ENCODE measurements at regions not wholly inside any gene's neighbourhood (a gene's known extent, or its start where the extent isn't known, plus 50 kb on each side); places are given as distances from the start of the nearest gene placed in this dataset.

GRCh38 chr16:58855291-58855863 lies 121.3 kb upstream of the GOT2 start:
- no peaks in the 10 kb centered on the region for H3K9me3 ChIP-seq (ENCODE audit: severe bottlenecking)
- no peak overlapping the region for H3K27ac ChIP-seq
- H3K27me3 ChIP-seq (ENCODE audit: insufficient read depth, low read depth, severe bottlenecking): peaks cover 44% of the 10 kb centered on the region
- no peak for DNase-seq
- no peaks in the 10 kb centered on the region for H3K36me3 ChIP-seq
- H3K4me3 ChIP-seq (ENCODE audit: low read depth, low read length): no peak overlapping the region
- TF ChIP-seq, protein P1, sequence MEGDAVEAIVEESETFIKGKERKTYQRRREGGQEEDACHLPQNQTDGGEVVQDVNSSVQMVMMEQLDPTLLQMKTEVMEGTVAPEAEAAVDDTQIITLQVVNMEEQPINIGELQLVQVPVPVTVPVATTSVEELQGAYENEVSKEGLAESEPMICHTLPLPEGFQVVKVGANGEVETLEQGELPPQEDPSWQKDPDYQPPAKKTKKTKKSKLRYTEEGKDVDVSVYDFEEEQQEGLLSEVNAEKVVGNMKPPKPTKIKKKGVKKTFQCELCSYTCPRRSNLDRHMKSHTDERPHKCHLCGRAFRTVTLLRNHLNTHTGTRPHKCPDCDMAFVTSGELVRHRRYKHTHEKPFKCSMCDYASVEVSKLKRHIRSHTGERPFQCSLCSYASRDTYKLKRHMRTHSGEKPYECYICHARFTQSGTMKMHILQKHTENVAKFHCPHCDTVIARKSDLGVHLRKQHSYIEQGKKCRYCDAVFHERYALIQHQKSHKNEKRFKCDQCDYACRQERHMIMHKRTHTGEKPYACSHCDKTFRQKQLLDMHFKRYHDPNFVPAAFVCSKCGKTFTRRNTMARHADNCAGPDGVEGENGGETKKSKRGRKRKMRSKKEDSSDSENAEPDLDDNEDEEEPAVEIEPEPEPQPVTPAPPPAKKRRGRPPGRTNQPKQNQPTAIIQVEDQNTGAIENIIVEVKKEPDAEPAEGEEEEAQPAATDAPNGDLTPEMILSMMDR (IDR thresholded peaks at IDR 0.05; ENCODE audit: low read depth, low read length): no peak

DNA sequence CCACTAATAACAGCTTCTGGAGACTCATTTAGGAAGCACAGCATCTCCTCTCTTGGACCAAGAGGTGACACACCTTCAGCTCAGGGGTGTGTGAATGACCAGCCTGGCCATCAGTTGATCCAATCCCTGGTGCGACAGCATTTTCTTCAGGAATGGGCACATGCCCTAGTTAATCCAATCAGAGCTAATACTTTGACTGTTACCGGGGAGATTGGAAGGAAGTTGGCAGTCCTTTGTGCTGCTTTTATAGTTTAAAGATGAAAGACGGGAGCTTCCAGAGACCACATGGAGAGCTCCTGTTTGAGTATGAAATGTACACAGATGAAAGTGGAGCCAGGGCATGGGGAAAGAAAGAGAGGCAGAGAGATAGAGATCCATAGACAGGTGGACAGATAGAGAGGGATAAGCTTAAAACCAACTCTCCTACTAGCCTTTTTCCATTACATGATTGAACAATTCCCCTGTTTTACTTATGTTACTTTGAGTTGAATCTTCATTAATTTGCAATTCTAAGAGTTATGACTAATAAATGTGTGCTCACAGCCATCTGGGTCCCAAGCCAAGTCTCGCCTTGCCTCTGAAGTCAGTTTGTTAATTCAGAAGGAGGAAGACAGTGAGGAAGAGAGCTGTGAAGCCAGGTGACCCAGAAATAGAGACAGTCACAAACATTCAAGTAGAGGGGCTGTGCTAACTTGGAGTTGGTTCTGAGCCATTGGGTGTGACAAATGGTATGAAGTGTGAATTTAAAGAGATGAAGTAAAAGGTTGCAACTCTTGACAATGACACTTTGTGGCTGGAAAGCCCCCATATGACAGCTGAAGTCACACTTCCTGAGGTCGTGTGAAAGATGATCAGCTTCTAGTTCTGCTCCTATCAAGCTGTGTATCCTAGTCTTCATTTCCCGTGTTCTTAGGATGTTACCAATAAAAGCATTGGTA lies 120.0 kb upstream of the GOT2 start:
- Histone ChIP-seq H3K27me3 (ENCODE audit: insufficient read depth, low read depth, severe bottlenecking) (peaks cover 41% of the 10 kb centered on the region), H3K4me3 (ENCODE audit: low read depth, low read length) (no peak overlapping the region), H3K27ac (no peak overlapping the region), H3K36me3 (no peaks in the 10 kb centered on the region), H3K9me3 (ENCODE audit: severe bottlenecking) (no peaks in the 10 kb centered on the region)
- DNase-seq: no peak
- TF ChIP-seq, protein P1 (IDR thresholded peaks at IDR 0.05; ENCODE audit: low read depth, low read length): no peak

DNA sequence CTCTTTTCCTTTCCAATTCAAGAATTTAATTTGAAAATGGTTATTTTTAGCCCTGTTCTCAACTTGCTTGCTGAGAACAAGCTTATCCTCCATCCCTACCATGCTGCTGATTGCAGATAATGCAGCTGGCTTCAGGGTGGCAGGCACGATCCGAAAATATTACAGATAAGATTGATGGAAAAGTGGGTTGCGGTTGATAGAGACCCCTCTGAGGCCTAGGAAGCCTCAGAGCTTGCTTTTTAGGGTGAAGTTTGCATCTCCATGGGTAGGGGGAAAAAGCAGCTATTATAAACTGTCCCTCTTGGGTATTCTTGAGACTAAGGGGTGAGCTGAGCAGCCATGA lies 116.5 kb upstream of the GOT2 start:
- no peak for DNase-seq
- H3K4me3 ChIP-seq (ENCODE audit: low read depth, low read length): no peak overlapping the region
- H3K36me3 ChIP-seq: no peaks in the 10 kb centered on the region
- no peak overlapping the region for H3K27ac ChIP-seq
- no peaks in the 10 kb centered on the region for H3K9me3 ChIP-seq (ENCODE audit: severe bottlenecking)
- H3K27me3 ChIP-seq (ENCODE audit: insufficient read depth, low read depth, severe bottlenecking): peaks cover 32% of the 10 kb centered on the region
- TF ChIP-seq, protein P1 (IDR thresholded peaks at IDR 0.05; ENCODE audit: low read depth, low read length): no peak

DNA sequence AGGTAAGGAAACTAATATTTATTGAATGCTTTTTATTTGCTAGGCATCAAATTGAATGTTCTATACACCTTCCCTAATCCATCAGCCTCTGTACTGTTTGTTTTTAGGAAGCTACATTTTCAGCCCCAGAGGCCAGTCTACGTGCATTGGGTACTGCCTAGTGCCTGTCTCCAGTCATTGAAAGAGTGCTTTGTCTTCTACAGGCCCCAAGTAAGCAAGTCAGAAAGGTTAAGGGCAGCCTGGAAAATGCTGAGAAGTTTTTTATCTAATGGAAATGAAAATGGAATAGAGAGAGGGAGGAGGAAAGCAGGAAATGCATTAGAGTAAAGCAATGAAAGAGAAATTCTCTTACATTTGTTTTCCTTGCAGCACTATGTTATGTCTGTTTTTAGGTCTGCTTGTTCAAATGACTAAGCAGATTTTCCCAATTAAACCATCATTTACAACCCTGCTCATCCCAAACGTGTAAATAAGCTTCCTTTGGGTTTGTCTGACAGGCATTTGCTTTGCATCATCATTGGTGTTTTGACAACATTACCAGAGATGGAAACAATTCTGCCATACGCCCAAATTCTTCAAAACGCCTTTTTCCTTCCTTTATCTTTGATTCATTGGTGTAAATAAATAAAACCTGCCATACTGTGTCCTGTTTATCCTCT lies 116.0 kb upstream of the GOT2 start:
- H3K27me3 ChIP-seq (ENCODE audit: insufficient read depth, low read depth, severe bottlenecking): peaks cover 27% of the 10 kb centered on the region
- DNase-seq: no peak
- H3K36me3 ChIP-seq: no peaks in the 10 kb centered on the region
- H3K9me3 ChIP-seq (ENCODE audit: severe bottlenecking): no peaks in the 10 kb centered on the region
- no peak overlapping the region for H3K27ac ChIP-seq
- TF ChIP-seq, protein P1 (IDR thresholded peaks at IDR 0.05; ENCODE audit: low read depth, low read length): no peak
- H3K4me3 ChIP-seq (ENCODE audit: low read depth, low read length): no peak overlapping the region

DNA sequence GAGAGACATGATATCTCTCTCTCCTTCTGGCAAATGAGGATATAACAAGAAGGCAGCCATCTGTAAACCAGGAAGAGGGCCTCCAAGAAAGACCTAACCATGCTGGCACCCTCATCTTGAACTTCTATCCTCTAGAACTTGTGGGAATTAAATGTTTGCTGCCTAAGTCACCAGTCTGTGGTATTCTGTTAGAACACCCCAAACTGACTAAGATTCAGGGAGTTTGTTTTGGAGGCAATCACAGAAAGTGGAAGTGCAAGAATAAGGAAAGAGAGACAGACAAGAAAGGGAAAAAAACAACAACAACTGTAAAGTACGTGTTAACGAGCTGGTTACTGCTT lies 114.5 kb upstream of the GOT2 start:
- H3K36me3 ChIP-seq: no peaks in the 10 kb centered on the region
- H3K9me3 ChIP-seq (ENCODE audit: severe bottlenecking): no peaks in the 10 kb centered on the region
- no peak for DNase-seq
- peaks cover 28% of the 10 kb centered on the region for H3K27me3 ChIP-seq (ENCODE audit: insufficient read depth, low read depth, severe bottlenecking)
- H3K27ac ChIP-seq: no peak overlapping the region
- H3K4me3 ChIP-seq (ENCODE audit: low read depth, low read length): no peak overlapping the region
- TF ChIP-seq, protein P1 (IDR thresholded peaks at IDR 0.05; ENCODE audit: low read depth, low read length): no peak

Data from WERI-Rb-1 (cell line).